ENCODE measurements at regions not wholly inside any gene's neighbourhood (a gene's known extent, or its start where the extent isn't known, plus 50 kb on each side); places are given as distances from the start of the nearest gene placed in this dataset.

DNA sequence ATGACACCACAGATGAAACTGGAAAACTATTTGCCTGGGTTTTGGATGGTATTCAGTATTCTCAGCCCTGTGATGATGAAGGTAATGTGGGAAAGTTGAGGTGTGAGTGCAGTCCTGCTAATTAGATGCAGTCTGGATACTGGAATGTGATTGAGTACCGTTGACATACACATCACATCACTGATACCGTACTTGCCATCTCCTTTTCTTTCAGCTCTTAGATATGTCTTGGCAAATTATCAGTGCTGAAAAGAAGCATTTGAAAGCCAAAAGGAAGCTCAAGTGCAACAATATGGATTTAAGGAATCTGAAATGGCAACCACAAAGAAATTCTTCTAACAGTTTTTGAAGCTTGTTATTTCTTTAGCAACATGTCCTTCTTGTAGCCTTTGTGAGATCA is 381.4 kb upstream of the TGFBR2 start:
- DNase-seq, result no peak

DNA sequence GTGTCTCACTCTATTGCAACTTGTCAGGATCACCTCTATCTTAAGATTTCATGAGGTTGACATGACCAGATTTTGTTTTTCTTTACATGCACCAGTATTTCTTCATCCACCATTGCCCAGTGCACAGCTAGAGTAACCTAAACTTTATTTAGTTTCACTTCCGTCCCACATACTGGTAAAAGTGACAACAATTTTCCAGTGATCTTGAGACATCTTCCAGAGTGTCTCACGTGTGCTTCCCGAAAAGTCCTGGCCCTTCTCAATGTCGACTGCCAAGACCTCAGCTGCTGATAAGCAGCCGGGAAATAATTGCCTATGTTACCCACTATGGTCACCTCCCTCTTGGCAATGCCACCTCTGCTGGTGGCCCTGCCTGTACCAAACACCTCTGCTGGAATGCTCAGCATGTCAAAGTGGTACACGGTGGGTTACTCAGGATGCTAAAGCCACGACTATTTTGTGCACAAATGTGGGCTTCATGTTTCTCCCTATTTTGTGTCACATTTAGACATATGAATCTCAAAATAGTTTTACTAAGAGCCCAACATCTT is 379.7 kb upstream of the TGFBR2 start:
- DNase-seq, result no peak

DNA sequence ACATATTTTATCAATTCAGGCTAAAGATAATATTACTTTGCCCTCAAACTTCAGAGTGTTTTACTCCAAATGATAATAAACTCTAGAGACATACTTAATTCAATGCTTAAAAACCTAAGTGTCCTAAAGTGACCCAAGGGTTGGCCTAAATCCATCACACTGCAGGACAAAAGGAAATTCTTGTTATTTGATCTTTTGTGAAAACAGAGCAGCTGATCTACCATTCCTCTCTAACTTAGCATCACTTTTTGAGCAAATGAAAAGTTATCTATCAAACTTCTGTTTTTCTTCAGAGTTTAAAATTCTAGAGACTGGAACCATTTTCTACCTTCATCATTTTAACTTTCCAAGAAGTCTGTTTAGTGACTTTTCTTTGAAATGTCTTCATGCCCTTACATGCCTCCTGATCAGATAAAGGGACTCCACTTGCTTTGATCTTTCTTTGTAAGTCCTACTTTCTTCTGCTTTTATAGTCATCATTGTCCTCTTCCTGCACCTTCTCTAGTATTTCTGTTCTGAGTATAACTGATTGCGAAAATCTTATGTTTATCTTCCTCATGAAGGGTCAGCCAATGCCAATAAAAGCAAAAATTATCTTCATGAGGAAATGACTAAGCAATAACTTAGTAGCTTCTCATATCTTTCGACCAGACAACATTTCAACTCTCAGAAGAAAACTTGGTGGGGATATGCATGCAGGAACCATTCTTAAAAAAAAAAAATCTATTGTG is 378.7 kb upstream of the TGFBR2 start:
- no peak for DNase-seq

- DNase-seq, result no peak
Measured at GRCh38 chr3:30228302-30228631, 378.1 kb upstream of the TGFBR2 start.

GRCh38 chr3:30231277-30232141 is 374.9 kb upstream of the TGFBR2 start:
- DNase-seq, result no peak

DNA sequence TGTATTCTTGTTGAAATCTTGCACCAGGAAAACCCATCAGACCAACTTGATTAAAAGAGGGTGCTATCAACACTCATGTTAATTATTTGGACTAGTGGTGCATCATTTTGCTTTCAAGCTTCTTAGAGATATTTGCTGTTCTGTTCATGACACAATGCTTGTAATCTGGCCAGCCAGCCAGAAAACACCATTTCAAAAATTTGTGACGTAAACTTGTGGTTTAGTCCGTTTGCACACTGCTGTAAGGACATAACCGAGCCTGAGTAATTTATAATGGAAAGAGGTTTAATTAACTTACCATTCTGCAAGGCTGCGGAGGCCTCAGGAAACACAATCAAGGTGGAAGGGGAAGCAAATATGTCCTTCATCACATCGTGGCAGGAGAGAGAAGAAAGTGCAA is 374.3 kb upstream of the TGFBR2 start:
- DNase-seq, result no peak

DNA sequence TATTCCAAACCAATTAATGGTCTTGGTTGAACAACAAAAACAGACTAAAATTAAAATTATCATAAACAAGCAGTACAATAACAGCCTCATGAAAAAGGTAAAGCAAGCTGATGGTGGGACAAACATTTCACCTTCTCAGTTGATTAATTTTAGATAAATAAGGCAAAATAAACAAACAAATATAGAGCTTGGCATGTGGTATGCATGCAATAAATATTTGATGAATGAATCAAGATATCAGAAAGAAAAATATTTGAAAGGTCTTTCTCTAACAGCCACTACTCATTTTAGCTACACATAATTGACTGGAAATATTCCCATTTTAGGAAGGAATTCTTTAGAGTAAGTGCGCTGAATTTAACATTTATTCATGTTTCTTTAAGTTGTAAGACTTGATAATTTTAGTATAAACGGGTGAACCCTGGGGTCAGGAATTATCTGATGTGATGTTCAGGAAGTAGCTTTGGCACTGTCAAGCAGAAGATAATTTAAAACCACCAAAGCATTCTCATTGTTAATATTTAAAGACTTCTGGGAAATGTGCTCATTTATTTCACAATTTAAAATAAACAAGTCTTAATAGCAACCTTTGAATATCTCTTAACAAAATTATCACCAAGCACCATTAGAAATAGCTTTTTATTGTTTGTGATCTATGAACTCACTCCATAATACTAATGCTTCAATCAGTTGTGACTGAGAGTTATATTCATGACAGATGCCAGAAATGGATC is 372.3 kb upstream of the TGFBR2 start:
- DNase-seq, result no peak

- no peak for DNase-seq
Measured at GRCh38 chr3:30236011-30236410, 370.4 kb upstream of the TGFBR2 start.

DNA sequence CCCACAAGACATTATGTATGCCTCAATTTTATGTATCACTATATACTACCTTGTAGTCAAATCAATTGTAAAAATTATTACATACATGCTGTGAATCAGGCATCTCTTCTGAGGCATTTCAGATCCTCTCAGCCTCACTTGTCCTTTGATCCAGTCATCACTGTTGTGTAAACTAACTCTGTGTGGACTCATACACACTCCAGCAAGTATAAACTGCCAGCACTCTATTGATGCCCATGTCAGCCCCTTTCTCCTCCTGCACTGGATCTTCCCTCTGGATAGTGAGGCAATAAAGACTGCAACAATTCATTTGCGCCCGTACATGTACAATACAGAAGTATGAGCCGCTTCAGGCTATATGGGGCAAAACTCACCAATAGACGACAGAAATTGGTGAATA is 364.7 kb upstream of the TGFBR2 start:
- DNase-seq, result no peak

DNA sequence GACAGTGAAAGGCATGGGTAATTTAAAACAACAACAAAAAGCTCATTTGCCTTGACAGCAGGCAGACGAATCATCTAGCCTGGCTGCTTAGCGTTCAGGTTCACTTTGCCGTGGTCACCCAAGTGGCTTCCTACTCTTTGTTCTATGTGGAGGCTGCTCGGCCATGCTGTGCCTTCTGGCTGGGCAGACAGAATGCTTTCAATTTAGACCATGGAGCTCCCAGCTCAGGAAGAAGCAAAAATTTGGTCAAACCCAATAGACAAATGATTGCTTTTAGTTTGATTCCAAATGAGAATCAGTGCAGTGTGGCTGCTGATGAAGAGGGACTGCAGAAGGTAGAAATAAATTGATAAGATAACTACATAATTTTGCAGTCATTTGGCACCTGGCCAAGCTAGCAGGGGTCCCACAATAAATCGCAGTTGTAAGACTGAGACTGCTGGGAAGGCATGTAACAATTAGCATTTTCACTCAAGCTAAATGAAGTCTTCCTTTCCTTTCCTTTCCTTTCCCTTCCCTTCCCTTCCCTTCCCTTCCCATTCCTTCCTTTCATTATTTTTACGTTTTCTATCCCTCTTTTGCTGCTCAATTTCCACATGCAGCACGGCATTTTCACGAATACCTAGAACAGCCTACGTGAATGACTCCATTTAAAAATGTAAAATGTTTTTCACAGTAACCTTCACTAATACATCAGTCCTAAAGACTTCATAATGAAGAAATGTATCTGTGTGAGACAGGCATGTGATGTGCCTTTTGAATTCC is 360.4 kb upstream of the TGFBR2 start:
- DNase-seq, result no peak

DNA sequence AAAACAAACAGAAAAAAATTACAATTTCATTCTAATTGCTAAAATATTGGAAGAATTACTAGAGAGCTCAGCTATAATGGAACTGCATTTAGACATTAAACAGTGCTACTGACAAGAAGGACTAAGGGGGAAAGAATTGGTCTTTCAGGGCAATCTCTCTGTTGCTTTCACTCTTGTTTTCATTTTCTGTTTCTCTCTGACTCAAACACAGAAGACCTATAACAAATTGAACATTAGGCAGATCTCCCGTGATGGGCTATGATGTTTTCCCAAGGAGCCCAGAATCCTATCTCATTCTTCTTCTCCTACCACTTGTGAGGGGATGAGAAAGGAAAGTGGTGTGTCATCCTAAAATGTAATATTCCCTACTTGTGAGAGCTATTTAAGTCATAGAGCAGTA is 358.0 kb upstream of the TGFBR2 start:
- DNase-seq, result no peak

- no peak for DNase-seq
Measured at GRCh38 chr3:30252474-30252873, 353.9 kb upstream of the TGFBR2 start.

DNA sequence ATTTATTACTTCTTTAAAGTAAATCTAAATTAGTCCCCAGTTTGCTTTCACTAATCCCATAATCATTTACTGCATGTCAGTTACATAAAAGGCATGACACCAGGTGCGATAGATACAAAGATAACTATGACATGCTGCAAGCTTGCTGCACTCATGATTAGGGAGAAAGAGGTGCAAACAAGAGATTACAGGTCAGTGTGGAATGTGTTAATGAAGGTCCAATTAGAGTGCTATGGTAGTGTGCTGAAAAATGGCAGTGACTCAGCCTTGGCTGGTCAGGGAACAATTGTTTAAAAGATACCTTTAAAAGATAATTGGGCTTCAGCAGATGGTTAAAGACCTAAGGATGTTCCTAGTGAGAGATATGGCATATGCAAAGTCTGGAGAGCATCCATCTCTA is 352.6 kb upstream of the TGFBR2 start:
- no peak for DNase-seq

GRCh38 chr3:30256474-30256873 is 349.9 kb upstream of the TGFBR2 start:
- DNase-seq, result no peak

DNA sequence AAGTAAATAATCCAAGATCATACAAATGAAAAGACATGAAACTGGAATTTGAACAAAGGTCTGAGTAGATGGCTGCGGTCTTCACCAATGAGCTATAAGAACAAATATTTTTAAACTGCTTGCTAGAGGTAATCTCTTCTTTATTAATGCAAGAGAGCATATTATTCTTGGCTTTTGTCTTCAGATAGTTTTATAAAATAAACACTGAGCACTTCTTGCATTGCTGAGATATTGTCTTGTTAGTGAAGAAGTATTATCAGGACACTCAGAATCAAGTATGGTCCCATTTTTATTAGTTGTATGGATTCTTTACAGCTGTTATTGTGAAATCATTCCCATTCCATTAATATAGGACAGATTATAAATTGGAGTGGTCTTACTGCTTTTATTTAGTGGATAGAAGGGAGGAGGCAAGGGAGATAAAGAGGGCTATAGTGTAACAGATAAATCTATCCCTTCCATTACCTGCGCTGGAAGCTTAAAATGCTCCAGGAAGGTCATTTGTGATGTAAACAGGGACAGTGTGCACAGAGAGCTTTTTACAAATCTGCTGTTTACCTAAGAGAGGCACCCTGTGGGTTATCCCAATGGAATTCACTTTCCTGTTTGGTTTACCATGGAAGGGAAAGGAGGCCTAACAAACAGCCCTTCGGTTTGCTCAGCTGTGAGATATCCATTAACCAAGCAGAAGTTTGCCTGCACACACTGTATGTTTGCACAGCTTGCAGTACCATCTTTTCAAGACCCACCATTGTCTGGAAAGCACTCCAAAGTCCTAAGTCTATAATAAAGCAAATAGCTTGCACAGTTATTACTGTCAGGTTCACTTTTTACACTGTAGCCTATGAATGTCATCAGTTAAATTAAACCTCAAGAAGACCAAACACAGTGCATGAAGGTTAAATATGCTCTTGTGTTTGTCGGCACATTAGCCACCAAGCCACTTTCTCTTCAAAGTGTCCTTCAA is 347.7 kb upstream of the TGFBR2 start:
- DNase-seq, result no peak

DNA sequence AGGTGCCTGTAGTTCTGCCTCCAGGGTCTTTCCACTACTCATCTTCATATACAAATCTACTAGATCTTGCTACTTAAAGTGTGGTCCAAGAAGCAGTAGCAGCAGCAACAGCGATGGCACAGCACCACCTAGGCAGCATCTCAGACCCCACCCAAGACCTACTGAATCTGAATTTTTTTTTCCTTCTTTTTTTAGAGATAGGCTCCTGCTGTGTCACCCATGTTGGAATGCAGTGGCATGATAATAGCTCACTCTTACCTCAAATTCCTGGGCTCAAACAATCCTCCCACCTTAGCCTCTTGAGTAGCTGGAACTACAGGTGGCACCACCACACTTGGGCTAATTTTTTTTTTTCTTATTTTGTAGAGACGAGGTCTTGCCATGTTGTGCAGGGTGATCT is 346.7 kb upstream of the TGFBR2 start:
- DNase-seq, result no peak

GRCh38 chr3:30260762-30261161 is 345.6 kb upstream of the TGFBR2 start:
- DNase-seq, result no peak

DNA sequence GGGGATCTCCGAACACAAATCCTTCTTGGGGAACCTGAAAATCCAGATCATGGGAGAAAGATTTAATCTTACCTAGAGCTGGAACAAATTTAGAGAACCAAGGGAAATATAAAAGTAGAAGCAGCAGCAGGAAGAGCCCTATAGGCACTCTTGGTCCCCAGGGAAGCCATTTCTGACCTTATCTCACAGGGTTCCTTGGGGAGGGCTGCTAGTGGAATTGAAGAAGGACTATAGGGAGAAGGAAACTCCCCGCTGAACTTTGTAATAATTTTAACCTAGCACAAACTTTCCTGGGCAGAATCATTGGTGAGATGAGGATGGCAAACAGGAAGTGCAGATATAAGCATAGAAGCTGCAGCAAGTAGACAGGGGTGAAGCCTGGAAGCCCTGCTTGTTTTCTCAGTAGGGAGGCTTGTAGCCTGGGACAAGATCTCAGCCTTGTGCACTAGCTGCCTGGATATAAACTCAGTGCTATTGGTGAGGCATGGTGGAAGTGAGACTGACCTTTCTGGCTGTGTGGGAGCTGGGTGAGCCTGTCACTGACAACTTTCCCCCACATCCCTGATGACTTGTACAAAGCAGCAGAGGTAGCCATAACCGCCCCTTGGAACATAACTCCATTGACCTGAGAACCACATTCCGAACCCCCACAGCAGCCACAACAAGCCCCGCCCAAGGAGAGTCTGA is 343.0 kb upstream of the TGFBR2 start:
- DNase-seq, result no peak

DNA sequence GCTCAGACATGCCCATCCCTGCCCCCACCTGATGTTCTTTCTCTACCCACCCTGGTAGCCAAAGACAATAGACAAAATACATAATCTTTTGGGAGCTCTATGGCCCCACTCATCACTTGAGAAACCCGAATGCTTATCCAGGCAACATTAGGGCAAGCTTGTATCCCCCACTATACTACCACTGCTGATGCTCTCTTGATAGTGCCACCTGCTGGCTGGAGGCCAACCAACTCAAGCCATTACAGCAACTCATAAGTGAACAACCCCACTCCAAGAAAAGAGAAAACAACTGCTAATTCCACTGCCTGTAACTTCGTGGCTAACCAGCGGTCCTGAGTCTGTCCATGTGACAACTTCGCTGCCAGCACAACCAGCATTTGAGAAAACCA is 342.5 kb upstream of the TGFBR2 start:
- DNase-seq, result no peak

- no peak for DNase-seq
Measured at GRCh38 chr3:30266524-30266923, 339.9 kb upstream of the TGFBR2 start.

- no peak for DNase-seq
Measured at GRCh38 chr3:30268288-30268687, 338.1 kb upstream of the TGFBR2 start.
